ENCODE measurements at regions not wholly inside any gene's neighbourhood (a gene's known extent, or its start where the extent isn't known, plus 50 kb on each side); places are given as distances from the start of the nearest gene placed in this dataset.

- H3K27me3 ChIP-seq = no peaks in the 10 kb centered on the region
- H3K9me3 ChIP-seq = no peaks in the 10 kb centered on the region
- 74 to 77% methylated on average over 3 to 4 of the region's 10 CpGs for WGBS, 2 donors
- no peak overlapping the region for H3K4me3 ChIP-seq
- H3K4me1 ChIP-seq = peaks cover 0 to 4% (median 0%) of the 10 kb centered on the region in 3 donors
- H3K36me3 ChIP-seq = no peaks in the 10 kb centered on the region
- peak overlapping the region in 2 of 4 donors; percentile 5 to 15 for H3K27ac ChIP-seq
- intact Hi-C loops (cut with DNase I) = no loop called here
- no peak for TF ChIP-seq POLR2A (IDR thresholded peaks at IDR 0.05)
- TF ChIP-seq, protein P1, sequence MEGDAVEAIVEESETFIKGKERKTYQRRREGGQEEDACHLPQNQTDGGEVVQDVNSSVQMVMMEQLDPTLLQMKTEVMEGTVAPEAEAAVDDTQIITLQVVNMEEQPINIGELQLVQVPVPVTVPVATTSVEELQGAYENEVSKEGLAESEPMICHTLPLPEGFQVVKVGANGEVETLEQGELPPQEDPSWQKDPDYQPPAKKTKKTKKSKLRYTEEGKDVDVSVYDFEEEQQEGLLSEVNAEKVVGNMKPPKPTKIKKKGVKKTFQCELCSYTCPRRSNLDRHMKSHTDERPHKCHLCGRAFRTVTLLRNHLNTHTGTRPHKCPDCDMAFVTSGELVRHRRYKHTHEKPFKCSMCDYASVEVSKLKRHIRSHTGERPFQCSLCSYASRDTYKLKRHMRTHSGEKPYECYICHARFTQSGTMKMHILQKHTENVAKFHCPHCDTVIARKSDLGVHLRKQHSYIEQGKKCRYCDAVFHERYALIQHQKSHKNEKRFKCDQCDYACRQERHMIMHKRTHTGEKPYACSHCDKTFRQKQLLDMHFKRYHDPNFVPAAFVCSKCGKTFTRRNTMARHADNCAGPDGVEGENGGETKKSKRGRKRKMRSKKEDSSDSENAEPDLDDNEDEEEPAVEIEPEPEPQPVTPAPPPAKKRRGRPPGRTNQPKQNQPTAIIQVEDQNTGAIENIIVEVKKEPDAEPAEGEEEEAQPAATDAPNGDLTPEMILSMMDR (IDR thresholded peaks at IDR 0.05) = no peak
- DNase-seq = no peak
Measured at GRCh38 chrX:39766085-39766726, 331.6 kb downstream of the BCOR start.

DNA sequence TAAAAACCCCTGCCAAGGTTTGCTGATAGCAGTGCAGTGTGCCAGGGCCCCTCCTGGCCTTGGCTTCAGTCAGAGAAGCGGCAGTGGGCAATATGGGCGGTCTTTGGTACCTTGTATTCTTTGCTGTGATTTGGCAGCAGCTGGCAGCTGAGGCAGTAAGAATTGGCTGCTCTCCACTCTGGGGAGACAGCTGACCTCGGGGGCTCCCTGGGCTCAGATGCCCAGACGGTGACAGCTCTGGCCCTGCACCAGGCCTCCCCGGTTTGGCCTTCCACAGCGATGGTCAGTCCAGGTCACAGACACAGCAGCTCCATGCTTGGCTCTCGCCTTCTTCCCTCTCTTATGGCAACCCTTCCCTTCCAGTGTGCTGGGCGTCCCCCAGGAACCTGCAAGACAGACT is 330.9 kb downstream of the BCOR start:
- H3K4me3 ChIP-seq = no peak overlapping the region
- intact Hi-C loops (cut with DNase I) = no loop called here
- no peak for DNase-seq
- peaks cover 0 to 5% (median 0%) of the 10 kb centered on the region in 3 donors for H3K4me1 ChIP-seq
- 69% methylated on average over 6 of the region's 8 CpGs; no CpG with 5 or more reads in 1 of the 2 donors for WGBS, 2 donors
- H3K9me3 ChIP-seq = no peaks in the 10 kb centered on the region
- no peaks in the 10 kb centered on the region for H3K27me3 ChIP-seq
- no peaks in the 10 kb centered on the region for H3K36me3 ChIP-seq
- H3K27ac ChIP-seq = no peak overlapping the region
- TF ChIP-seq POLR2A (IDR thresholded peaks at IDR 0.05) = no peak
- TF ChIP-seq, protein P1 (IDR thresholded peaks at IDR 0.05) = no peak

DNA sequence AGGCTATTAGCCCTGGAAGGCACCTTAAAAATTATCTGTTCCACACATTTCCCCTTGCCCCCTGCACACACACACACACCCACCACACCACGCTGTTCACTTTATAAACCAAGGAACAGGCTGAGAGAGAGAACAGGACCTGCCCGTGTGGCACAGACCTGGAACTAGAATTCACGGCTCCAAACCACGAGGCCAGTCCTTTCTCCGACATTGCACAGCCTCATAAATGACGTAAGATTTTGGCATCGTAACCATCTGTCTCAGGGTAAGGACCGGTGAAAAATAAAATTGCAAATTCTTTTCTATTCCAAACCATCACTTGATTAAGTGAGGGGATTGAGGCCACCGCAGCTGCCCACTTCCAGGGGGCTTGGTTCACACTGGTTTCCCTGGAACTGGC is 330.3 kb downstream of the BCOR start:
- DNase-seq = no peak

DNA sequence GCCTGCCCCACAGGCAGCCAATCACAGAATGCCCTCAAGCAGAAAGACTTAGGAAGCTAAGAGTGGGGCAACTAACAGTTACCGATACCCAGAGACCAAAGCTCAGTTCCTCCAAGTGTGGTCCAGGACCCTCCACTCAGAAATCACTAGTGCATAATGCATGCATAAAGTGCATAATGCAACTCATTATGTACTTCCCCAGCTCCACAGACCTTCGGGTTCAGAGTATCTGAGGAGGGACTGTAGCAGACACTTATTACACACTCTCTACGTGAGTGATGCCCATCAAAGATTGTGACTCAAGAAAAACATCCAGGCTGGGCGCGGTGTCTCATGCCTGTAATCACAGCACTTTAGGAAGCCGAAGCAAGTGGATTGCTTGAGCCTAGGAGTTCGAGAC is 328.0 kb downstream of the BCOR start:
- DNase-seq = no peak
- no peaks in the 10 kb centered on the region for H3K9me3 ChIP-seq
- no peak for TF ChIP-seq POLR2A (IDR thresholded peaks at IDR 0.05)
- intact Hi-C loops (cut with DNase I) = no loop called here
- peaks cover 0 to 17% (median 3%) of the 10 kb centered on the region in 3 donors for H3K4me1 ChIP-seq
- 81 to 93% methylated on average over 3 to 5 of the region's 7 CpGs for whole genome bisulfite sequencing, 2 donors
- H3K27me3 ChIP-seq = no peaks in the 10 kb centered on the region
- no peaks in the 10 kb centered on the region for H3K36me3 ChIP-seq
- no peak overlapping the region for H3K4me3 ChIP-seq
- no peak overlapping the region for H3K27ac ChIP-seq

More for the DNA sequence above, 330.3 kb downstream of the BCOR start:
- intact Hi-C loops (cut with DNase I) = no loop called here
- Histone ChIP-seq H3K36me3 (no peaks in the 10 kb centered on the region), H3K27me3 (no peaks in the 10 kb centered on the region), H3K27ac (no peak overlapping the region), H3K4me1 (peaks cover 0 to 11% (median 3%) of the 10 kb centered on the region in 3 donors), H3K9me3 (no peaks in the 10 kb centered on the region), H3K4me3 (no peak overlapping the region)
- WGBS, 2 donors = 76 to 87% methylated on average over 4 to 7 of the region's 9 CpGs
- TF ChIP-seq, protein P1 (IDR thresholded peaks at IDR 0.05) = no peak
- no peak for TF ChIP-seq POLR2A (IDR thresholded peaks at IDR 0.05)

- TF ChIP-seq POLR2A (IDR thresholded peaks at IDR 0.05) = no peak
- TF ChIP-seq, protein P1 (IDR thresholded peaks at IDR 0.05) = no peak
- H3K36me3 ChIP-seq = no peaks in the 10 kb centered on the region
- H3K4me3 ChIP-seq = no peak overlapping the region
- intact Hi-C loops (cut with DNase I) = no loop called here
- WGBS, 2 donors = 100% methylated on average over 5 of the region's 5 CpGs; no CpG with 5 or more reads in 1 of the 2 donors
- H3K4me1 ChIP-seq = peaks cover 0 to 22% (median 3%) of the 10 kb centered on the region in 3 donors
- H3K27me3 ChIP-seq = no peaks in the 10 kb centered on the region
- DNase-seq = no peak
- H3K27ac ChIP-seq = no peak overlapping the region
- no peaks in the 10 kb centered on the region for H3K9me3 ChIP-seq
Measured at GRCh38 chrX:39771089-39771488, 326.7 kb downstream of the BCOR start.
